ENCODE measurements at regions not wholly inside any gene's neighbourhood (a gene's known extent, or its start where the extent isn't known, plus 50 kb on each side); places are given as distances from the start of the nearest gene placed in this dataset.

DNA sequence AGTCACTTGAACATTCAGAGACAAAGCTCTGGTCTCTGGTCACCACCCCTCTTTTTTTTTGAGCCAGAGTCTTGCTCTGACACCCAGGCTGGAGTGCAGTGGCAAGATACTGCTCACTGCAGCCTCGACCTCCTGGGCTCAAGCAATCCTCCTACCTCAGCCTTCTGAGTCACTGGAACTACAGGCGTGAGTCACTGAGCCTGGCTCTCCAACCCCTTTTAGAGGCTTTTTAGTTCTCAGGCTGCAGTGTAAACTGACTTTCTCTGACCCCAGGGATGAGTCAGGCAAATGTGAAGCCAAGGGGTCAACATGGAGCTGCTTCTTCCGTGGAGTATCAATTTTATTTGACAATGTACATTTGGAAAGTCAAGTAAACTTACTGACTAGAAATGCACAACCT lies 229.2 kb downstream of the PTTG2 start:
- no peak for DNase-seq

- no peak for DNase-seq
Measured at GRCh38 chr4:38190717-38191178, 230.6 kb downstream of the PTTG2 start.

DNA sequence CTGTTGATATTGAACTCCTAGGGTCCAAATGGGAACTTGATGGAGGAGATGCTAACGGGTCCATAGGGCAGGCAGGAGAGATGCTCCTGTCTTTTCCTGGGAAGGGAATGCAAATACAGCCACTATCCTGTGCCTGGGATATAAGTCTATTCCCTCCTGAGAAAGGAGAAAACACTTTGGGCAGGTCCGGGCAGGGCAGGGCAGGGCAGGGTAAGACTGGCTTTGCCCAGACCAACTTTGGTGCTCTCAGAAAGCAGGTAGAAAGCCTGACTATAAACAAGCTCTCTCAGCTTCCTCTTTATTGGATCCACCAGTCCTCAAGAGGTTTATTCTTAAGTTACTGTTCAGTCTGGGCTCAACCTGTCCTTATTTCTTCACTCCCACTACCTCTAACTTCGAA lies 232.3 kb downstream of the PTTG2 start:
- DNase-seq = no peak

GRCh38 chr4:38193236-38193863 lies 233.2 kb downstream of the PTTG2 start:
- no peak for DNase-seq

DNA sequence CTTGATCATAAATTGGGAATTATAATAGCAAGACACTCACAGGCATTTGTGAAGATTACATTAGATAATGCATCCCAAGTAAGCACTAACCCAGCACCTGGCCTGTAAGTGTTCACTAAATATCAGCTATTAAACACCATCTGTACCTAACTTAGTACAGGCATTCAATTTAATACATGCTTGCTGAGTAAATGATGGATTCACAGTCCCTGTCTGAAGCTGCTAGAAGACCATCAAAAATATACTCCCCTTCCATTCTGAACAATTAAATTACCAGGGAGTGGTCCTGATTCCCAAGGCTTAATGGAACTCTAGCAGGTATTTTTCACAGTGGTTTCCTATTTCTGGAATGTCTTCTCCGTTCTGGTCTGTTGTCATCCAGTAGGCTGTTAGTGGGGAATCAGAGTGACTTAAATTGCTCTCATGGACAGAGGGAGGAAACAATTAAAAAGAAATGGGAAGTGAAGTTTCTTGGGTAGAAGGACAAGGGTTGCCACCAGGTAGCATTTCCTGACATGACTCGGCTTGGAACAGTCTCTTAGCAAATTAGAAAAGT lies 233.9 kb downstream of the PTTG2 start:
- DNase-seq = no peak

GRCh38 chr4:38195486-38195885 lies 235.3 kb downstream of the PTTG2 start:
- no peak for DNase-seq

- no peak for DNase-seq
Measured at GRCh38 chr4:38195911-38196310, 235.7 kb downstream of the PTTG2 start.

DNA sequence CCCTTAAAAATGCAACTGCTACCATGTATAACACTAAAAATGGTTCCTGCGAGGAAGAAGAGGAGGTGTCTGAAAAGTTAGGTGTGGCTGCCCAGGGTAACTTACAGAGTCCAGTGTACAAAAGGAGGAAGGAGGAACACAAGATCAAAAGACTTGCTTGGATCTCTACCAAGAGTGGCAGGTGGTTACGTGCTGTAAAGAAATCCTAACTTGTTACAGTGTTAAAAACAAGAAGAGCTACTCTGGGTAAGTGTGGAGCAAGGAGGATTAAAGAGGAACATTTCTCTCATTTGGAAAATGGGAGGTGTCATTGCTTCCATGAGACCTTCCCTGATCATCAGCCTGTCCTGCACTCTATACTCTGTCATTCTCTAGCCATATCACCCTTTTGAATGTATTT lies 242.0 kb downstream of the PTTG2 start:
- DNase-seq = no peak

DNA sequence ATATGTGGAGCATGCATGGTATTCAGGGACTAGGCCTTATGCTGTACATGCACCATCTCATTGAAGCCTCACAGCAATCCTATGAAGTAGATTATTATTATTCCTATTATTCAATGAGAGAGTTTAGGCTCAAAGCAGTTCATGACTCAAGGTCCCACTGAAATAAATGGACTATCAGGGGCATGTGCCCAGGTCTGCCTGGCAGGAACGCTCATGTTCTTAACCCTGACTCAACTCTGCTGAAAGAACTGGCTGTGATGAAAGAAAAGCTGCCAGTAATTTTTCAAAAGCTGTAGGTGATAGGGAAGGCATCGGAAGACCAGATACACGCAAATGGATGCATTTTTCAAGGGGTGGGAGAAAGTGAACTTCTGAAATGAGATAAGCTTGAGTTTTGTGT lies 243.4 kb downstream of the PTTG2 start:
- DNase-seq = no peak

- DNase-seq = peak; percentile 59
Measured at GRCh38 chr4:38204339-38205035, 244.3 kb downstream of the PTTG2 start.

GRCh38 chr4:38205261-38205660 lies 245.1 kb downstream of the PTTG2 start:
- DNase-seq = no peak

- no peak for DNase-seq
Measured at GRCh38 chr4:38207110-38207457, 246.9 kb downstream of the PTTG2 start.

GRCh38 chr4:38209654-38210053 lies 249.5 kb downstream of the PTTG2 start:
- DNase-seq = no peak

- DNase-seq = no peak
Measured at GRCh38 chr4:38210396-38211114, 250.4 kb downstream of the PTTG2 start.

- no peak for DNase-seq
Measured at GRCh38 chr4:38211885-38212284, 251.7 kb downstream of the PTTG2 start.

DNA sequence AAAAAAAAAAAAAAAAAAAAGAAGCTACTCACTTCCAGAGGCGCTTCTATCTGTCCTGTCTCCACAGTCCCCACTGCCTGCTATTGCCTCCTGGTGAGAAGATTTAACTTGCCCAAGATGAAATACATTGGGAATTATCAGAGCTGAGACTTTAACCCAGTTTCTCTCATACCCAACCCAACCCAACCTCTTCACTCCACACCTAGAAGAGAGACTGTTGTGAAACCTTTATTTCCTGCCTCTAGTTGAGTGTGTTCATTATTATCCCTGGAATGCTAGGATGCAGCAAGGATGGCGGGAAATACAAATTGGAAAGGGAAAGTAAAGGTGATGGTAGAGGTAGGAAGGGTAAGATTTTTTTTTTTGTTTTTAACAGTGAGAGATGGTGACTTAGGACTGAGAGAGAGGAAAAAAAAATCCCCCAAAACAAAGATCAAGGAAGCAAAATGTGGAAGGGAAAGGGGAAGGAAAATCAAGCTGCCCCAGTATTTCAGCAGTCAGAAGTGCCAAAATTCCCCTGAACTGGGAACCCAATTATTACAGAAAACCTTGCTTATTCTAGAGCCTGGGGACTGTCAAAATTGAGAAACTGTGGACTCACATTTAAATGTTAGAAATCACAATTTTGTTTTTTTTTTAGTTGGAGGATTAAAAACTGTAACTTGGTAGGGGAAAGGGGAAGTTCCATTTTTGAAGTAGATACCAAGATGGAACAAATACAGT lies 253.0 kb downstream of the PTTG2 start:
- no peak for DNase-seq

- no peak for DNase-seq
Measured at GRCh38 chr4:38222892-38223291, 262.7 kb downstream of the PTTG2 start.

GRCh38 chr4:38223306-38223705 lies 263.1 kb downstream of the PTTG2 start:
- no peak for DNase-seq

DNA sequence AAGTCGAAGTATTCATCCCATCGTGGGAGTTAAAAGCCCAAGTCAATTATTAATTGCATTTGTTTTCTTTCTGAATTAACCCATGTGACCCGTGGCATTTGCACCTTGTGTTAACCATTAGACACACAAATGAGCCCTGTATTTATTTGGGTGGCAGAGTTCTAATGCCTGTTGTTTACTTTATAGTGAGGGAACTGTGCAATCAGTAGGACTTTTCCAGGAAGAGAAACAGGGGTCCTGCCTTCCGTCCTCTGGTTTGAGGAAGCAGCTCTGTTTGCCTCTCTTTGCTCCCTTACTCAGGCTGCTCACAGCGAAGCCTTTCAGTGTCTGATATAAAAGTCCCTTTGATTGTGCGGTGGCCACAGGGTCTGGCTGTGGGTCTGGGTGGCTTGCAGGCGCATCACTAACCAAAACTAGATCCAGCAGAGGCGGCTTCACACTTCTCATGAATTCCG lies 263.6 kb downstream of the PTTG2 start:
- DNase-seq = peak; percentile 85

DNA sequence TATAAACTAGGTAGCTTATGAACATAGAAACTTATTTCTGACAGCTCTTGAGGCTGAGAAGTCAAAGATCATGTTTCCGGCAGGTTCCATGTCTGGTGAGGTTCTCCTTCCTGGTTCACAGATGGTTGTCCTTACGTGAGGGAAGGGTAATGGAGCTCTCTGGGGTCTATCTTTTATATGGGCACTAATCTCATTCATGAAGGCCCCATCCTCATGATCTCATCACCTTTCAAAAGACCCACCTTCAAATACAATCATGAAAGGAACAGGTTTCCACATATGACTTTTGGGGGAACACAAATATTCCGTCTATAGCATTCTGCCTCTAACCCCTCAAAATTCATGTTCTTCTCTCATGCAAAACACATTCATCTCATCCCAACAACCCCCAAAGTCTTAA lies 264.7 kb downstream of the PTTG2 start:
- DNase-seq = no peak

DNA sequence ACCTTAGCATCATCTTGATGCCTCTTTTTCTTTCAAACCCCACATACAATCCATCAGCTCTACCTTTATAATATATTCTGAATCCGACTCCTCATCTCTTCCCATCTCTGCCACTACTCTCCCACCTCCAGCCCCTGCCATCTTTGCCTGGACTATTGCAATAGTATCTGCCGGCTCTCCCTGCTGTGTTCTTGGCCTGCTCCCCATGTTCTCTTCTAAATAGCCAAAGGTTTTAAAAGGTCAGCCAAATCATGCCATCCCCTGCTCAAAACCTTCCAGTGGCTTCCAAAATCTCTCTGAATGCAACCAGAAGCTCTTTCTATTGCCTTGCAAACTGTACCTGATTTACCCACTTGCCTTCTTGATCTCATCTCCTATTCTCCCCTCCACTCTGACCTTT lies 266.0 kb downstream of the PTTG2 start:
- DNase-seq = no peak

GRCh38 chr4:38230121-38230801 lies 270.1 kb downstream of the PTTG2 start:
- DNase-seq = no peak

Measured in midbrain (tissue), 1 donor.